Activated T-cell treated with anti-CD3 and anti-CD28 coated beads, Interleukin-2, amount 50 U/mL, for 1 hour (primary cell): ENCODE measurements at regions not wholly inside any gene's neighbourhood (a gene's known extent, or its start where the extent isn't known, plus 50 kb on each side); places are given as distances from the start of the nearest gene placed in this dataset.

ENCODE experiments used
- DNase-seq: peaks from one replicate; pipeline ENCODE4 v3.0.0-alpha.2; 2020

- no peak for DNase-seq
Measured at GRCh38 chr2:105590780-105591660, 153.7 kb upstream of the NCK2 start.

- no peak for DNase-seq
Measured at GRCh38 chr2:105588581-105588980, 156.1 kb upstream of the NCK2 start.

GRCh38 chr2:105587637-105588036, 157.1 kb upstream of the NCK2 start:
- no peak for DNase-seq

- DNase-seq: no peak
Measured at GRCh38 chr2:105584435-105585010, 160.2 kb upstream of the NCK2 start.

- DNase-seq: no peak
Measured at GRCh38 chr2:105582952-105583660, 161.6 kb upstream of the NCK2 start.

GRCh38 chr2:105581555-105581944, 163.2 kb upstream of the NCK2 start:
- DNase-seq: no peak

- no peak for DNase-seq
Measured at GRCh38 chr2:105580870-105581554, 163.7 kb upstream of the NCK2 start.

GRCh38 chr2:105580216-105580615, 164.5 kb upstream of the NCK2 start:
- no peak for DNase-seq

GRCh38 chr2:105578166-105578565, 166.5 kb upstream of the NCK2 start:
- no peak for DNase-seq

GRCh38 chr2:105577762-105578161, 166.9 kb upstream of the NCK2 start:
- no peak for DNase-seq

GRCh38 chr2:105576440-105577241, 168.1 kb upstream of the NCK2 start:
- DNase-seq: peak; percentile 35

GRCh38 chr2:105576050-105576439, 168.7 kb upstream of the NCK2 start:
- no peak for DNase-seq

- DNase-seq: no peak
Measured at GRCh38 chr2:105575499-105576025, 169.2 kb upstream of the NCK2 start.

GRCh38 chr2:105574796-105575344, 169.8 kb upstream of the NCK2 start:
- no peak for DNase-seq

GRCh38 chr2:105573910-105574655, 170.6 kb upstream of the NCK2 start:
- no peak for DNase-seq

GRCh38 chr2:105573490-105573889, 171.2 kb upstream of the NCK2 start:
- DNase-seq: no peak

GRCh38 chr2:105571445-105571987, 172.7 kb upstream of the FHL2 start:
- no peak for DNase-seq

GRCh38 chr2:105570757-105571156, 171.9 kb upstream of the FHL2 start:
- no peak for DNase-seq

GRCh38 chr2:105570326-105570725, 171.5 kb upstream of the FHL2 start:
- no peak for DNase-seq

- no peak for DNase-seq
Measured at GRCh38 chr2:105569606-105570005, 170.8 kb upstream of the FHL2 start.

- no peak for DNase-seq
Measured at GRCh38 chr2:105567996-105568494, 169.2 kb upstream of the FHL2 start.
